ENCODE measurements at regions not wholly inside any gene's neighbourhood (a gene's known extent, or its start where the extent isn't known, plus 50 kb on each side); places are given as distances from the start of the nearest gene placed in this dataset.

DNA sequence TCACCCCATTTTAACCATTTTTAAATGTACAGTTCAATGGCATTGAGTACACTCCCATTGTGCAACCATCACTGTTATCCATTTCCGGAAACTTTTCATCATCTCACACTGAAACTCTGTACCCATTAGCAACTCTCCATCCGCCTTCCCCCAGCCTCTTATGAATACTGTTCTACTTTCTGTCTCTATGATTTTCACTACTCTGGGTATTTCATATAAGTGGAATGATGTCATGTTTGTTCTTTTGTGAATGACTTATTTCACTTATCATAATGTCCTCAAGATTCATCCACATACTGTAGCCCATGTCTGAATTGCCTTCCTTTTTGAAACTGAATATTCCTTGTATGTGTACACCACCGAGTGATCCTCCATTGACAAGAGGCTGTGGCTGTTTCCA lies 92.9 kb upstream of the TOX2 start:
- DNase-seq (ENCODE audit: low spot score) (no peak), ATAC-seq (ENCODE audit: low FRiP score) (no peak)
- TF ChIP-seq, protein P1, sequence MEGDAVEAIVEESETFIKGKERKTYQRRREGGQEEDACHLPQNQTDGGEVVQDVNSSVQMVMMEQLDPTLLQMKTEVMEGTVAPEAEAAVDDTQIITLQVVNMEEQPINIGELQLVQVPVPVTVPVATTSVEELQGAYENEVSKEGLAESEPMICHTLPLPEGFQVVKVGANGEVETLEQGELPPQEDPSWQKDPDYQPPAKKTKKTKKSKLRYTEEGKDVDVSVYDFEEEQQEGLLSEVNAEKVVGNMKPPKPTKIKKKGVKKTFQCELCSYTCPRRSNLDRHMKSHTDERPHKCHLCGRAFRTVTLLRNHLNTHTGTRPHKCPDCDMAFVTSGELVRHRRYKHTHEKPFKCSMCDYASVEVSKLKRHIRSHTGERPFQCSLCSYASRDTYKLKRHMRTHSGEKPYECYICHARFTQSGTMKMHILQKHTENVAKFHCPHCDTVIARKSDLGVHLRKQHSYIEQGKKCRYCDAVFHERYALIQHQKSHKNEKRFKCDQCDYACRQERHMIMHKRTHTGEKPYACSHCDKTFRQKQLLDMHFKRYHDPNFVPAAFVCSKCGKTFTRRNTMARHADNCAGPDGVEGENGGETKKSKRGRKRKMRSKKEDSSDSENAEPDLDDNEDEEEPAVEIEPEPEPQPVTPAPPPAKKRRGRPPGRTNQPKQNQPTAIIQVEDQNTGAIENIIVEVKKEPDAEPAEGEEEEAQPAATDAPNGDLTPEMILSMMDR (IDR thresholded peaks at IDR 0.05) = no peak

DNA sequence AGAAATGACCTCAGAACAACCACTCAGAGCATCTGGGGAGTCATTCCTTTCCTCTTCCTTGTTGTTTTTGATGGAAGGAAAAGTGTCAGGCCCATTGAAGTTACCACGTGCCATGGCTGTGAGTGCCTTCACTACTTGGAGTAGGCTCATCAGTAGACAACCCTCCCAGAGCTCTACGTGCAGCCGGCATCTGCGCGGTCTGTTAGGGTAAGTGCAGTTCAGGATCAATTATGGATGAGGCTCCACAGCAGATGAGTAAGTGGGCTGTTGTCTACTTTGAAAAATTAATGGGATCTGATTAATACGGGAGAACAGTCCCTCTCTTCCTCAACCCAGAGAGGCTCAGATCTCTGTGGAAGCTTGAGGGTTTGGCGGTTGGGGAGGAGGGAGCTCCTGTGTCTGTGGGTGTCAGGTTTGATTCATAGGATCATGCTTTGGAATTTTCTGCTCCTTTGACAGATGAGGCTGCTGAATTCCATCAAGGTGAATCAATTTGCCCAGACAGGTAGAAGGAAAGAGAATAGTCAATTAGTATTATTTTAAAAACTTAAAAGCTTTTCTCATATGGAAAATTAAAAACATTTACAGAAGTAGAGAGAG lies 93.8 kb upstream of the TOX2 start:
- TF ChIP-seq, protein P1 (IDR thresholded peaks at IDR 0.05) = no peak
- no peak for ATAC-seq (ENCODE audit: low FRiP score)
- no peak for DNase-seq (ENCODE audit: low spot score)

DNA sequence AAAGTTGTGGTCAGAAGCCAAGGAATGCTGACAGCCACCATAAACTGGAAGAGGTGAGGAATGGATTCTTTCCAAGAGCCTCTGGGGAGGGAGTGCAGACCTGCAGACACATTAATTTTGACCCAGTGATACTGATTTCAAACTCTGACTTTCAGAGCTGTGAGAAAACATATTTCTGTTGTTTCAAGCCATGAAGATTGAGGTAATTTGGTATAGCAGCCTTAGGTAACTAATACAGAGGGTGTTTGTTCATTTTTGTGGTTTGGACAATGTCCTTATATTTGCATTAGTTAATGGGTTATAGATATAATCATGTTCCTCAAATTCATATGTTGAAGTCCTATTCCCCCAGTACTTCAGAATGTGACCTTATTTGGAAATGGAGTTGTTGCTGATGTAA lies 85.4 kb upstream of the GTSF1L start:
- ATAC-seq (ENCODE audit: low FRiP score) = no peak
- DNase-seq (ENCODE audit: low spot score) = no peak
- TF ChIP-seq, protein P1 (IDR thresholded peaks at IDR 0.05) = no peak

DNA sequence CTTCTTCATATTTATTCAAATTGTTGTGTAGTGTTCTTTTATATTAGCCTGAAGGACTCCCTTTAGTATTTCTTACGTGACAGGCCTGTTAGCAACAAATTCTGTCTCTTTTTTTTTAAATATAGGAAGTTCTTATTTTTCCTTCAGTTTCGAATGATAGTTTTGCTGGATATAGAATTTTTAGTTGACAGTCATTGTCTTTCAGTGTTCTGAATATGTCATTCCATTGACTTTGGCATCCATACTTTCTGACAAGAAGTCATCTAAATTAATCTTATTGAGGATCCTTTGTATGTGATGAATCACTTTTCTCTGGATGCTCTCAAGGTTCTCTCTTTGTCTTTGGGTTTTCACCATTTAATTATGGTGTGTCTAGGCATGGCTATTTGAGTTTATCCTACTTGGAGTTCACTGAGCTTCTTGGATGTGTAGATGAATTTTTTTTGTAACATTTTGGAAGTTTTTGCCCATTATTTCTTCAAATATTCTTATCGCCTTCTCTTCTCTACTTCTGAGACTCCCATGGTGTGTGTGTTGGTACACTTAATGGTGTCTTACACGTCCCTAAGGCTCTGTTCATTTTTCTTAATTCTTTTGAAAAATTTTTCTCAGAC lies 82.5 kb upstream of the GTSF1L start:
- ATAC-seq (ENCODE audit: low FRiP score) = no peak
- no peak for DNase-seq (ENCODE audit: low spot score)
- TF ChIP-seq, protein P1 (IDR thresholded peaks at IDR 0.05) = no peak

DNA sequence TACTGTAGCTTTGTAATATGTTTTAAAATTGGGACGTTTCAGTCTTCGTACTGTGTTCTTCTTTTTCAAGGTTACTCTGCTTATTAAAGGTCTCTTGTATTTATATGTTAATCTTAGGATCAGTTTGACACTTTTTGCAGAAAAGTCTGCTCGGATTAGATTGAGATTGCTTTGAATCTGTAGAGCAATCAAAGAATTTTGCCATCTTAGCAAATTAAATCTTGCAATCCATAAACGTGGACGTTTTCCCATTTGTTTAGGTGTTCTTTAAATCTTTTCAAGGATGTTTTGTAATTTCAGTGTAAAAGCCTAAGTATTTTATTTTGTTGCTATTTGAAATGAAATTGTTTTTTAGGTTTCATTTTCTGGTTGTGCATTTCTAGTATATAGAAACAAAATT lies 78.0 kb upstream of the GTSF1L start:
- TF ChIP-seq, protein P1 (IDR thresholded peaks at IDR 0.05) = no peak
- DNase-seq (ENCODE audit: low spot score) = no peak
- ATAC-seq (ENCODE audit: low FRiP score) = no peak

DNA sequence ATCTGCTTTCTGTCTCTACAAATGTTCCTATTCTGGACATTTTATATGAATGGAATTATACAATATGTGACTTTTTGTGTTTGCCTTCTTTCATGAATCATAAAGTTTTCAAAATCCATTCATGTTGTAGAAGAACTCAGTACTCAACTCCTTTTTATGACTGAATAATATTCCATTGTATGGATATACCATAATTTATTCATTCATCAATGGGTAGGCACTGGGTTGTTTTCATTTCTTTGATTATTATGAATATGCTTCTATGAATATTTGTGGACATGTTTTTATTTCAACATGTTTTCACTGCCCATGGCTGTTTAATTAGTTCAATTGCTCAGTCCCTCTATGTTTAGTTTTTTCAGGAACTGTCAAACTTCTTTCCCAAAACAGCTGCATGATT lies 76.5 kb upstream of the GTSF1L start:
- no peak for DNase-seq (ENCODE audit: low spot score)
- ATAC-seq (ENCODE audit: low FRiP score) = no peak

More for the DNA sequence above, 76.5 kb upstream of the GTSF1L start:
- TF ChIP-seq, protein P1 (IDR thresholded peaks at IDR 0.05) = no peak
